ENCODE measurements at regions not wholly inside any gene's neighbourhood (a gene's known extent, or its start where the extent isn't known, plus 50 kb on each side); places are given as distances from the start of the nearest gene placed in this dataset.

DNA sequence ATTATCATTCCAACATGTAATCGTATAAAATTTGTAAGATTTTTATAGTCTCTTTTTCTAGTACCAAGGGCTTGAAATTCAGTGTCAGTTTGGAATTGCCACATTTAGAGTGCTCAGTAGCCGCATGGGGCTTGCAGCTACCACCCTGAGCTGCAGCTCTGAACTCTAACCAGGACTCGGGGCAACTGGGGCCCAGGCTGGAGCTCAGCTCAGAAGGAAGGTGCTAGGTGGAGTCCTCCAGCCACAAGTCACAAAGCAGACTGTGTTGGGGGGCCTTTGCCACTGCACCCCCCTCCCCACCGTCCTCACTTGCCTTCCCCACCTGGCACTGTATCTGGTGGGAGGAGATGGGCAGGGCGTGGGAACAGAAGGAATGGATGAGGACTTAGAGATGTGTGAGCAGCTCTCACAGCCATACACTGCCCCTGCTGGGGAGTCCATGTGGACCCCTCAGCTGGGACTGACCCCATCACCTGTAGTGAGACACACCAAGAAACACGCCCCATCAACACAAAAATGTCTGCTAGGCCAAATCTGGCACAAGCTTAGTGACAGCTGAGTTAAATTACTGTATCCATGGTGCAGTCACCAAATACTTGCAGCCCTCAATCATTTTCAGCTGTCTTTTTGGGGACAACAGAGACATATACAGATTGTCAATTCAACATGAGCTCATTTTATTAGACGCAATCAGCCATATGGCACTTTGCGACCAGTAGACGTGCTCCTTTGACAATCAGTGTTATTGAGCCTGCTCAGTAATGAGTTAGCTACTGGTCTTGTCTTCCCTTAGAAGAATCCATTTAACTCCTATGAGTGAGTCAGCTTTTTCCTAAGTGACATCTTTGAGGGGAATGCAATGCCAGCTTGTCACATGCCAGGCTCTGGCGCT, 241.7 kb upstream of the RAB4A start:
- no peak overlapping the region for H3K4me3 ChIP-seq (replicated peaks; ENCODE audit: low read depth, low read length)
- TF ChIP-seq CTCF (IDR thresholded peaks at IDR 0.05; ENCODE audit: low read depth, low read length, missing control alignments): no peak
- DNase-seq (ENCODE audit: extremely low read depth, low read depth): no peak

DNA sequence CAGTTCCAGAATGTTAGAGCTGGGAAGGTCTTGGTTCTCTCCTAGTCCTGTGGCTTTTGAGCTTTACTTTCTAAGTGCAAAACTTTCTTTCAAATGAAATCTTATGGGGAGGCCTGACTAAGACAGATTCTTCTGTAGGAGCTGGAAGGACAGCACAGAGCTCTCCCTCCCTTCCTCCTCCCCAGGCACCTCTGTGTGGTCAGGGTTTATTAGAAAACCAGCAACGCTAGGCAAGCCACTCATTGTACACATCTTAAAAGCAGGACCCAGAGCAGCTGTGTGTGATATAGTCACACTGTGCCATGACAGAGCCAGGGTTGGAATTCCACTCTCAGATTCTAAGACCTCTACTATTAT, 241.1 kb upstream of the RAB4A start:
- DNase-seq (ENCODE audit: extremely low read depth, low read depth): no peak
- H3K4me3 ChIP-seq (replicated peaks; ENCODE audit: low read depth, low read length): no peak overlapping the region
- TF ChIP-seq CTCF (IDR thresholded peaks at IDR 0.05; ENCODE audit: low read depth, low read length, missing control alignments): no peak

- no peak overlapping the region for H3K4me3 ChIP-seq (replicated peaks; ENCODE audit: low read depth, low read length)
- DNase-seq (ENCODE audit: extremely low read depth, low read depth): no peak
- no peak for TF ChIP-seq CTCF (IDR thresholded peaks at IDR 0.05; ENCODE audit: low read depth, low read length, missing control alignments)
These were observed 240.3 kb upstream of the RAB4A start for GRCh38 chr1:229030630-229031029.

DNA sequence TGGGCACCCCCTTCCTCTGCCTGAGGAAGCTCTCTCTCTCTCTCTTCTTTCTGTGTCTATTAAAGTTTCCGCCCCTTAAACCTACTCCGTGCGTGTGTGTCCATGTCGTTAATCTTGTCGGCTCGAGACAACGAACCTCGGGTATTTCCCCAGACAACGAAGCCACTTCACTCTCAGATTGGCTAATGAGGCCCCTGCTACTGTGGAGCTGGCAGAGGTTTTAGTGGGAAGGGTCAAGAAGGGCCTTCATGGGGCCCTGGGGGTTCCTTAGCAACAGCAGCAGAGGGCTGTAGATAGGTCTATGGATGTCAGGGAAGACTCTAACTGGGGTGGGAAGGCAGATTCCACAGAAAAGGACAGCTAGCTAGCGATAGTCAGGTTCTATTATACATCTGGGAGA, 239.8 kb upstream of the RAB4A start:
- DNase-seq (ENCODE audit: extremely low read depth, low read depth): no peak
- TF ChIP-seq CTCF (IDR thresholded peaks at IDR 0.05; ENCODE audit: low read depth, low read length, missing control alignments): no peak
- H3K4me3 ChIP-seq (replicated peaks; ENCODE audit: low read depth, low read length): no peak overlapping the region

DNA sequence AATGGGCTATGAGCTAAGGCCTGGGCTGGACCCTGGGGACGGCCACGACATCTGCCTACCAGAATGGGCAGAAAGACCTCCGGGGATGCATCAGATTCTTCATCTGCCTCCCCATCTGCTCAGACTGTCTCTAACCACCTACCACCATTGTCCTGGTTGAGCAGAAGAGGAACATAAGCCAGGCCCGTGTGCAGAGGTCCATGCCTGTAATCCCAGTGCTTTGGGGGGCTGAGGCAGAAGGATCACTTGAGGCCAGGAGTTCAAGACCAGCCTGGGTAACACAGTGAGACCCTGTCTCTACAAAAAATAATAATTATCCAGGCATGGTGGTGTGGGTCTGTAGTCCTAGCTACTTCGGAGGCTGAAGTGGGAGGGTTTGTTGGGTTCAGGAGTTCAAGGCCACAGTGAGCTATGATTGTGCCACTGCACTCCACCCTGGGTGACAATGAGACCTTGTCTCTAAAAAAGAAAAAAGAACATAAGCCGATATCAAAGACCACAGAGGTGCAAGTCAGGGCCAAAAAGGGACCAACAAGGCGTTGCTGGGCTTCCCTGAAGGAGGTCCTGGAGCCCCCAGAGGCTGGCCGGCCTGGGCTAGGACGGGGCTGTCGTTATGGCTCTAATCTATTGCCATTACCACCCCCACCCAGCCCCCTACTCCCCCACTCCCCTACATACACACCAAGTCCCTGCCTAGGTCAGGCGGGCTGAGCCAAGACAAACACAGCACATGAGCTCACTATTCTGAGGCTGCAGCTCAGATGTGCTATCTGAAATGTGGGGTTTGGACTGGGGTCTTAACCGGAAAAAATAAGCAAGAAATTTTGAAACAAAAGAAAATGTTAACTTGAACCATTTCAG, 239.2 kb upstream of the RAB4A start:
- DNase-seq (ENCODE audit: extremely low read depth, low read depth): no peak
- TF ChIP-seq CTCF (IDR thresholded peaks at IDR 0.05; ENCODE audit: low read depth, low read length, missing control alignments): no peak
- no peak overlapping the region for H3K4me3 ChIP-seq (replicated peaks; ENCODE audit: low read depth, low read length)

- TF ChIP-seq CTCF (IDR thresholded peaks at IDR 0.05; ENCODE audit: low read depth, low read length, missing control alignments): no peak
- no peak for DNase-seq (ENCODE audit: extremely low read depth, low read depth)
- H3K4me3 ChIP-seq (replicated peaks; ENCODE audit: low read depth, low read length): no peak overlapping the region
These were observed 238.5 kb upstream of the RAB4A start for GRCh38 chr1:229032375-229032774.

Data from HFF-Myc (cell line).